ENCODE measurements at regions not wholly inside any gene's neighbourhood (a gene's known extent, or its start where the extent isn't known, plus 50 kb on each side); places are given as distances from the start of the nearest gene placed in this dataset.

GRCh38 chr4:138298866-138299265 lies 56.7 kb upstream of the SLC7A11 start:
- no peak for DNase-seq

- DNase-seq = no peak
Measured at GRCh38 chr4:138298431-138298830, 56.3 kb upstream of the SLC7A11 start.

GRCh38 chr4:138297743-138298405 lies 55.7 kb upstream of the SLC7A11 start:
- no peak for DNase-seq

GRCh38 chr4:138292321-138292720 lies 50.2 kb upstream of the SLC7A11 start:
- DNase-seq = no peak

Data from NCI-H1048 (cell line).